Fibroblast of villous mesenchyme (primary cell): ENCODE measurements at regions not wholly inside any gene's neighbourhood (a gene's known extent, or its start where the extent isn't known, plus 50 kb on each side); places are given as distances from the start of the nearest gene placed in this dataset.
"Not testable (repeated sequence)": the region's sequence is repeated elsewhere in the genome, so short reads cannot be mapped to it uniquely, and the experiment has no call there.

Source experiments
- DNase-seq: peaks from one replicate; pipeline ENCODE4 v3.0.0-alpha.2; 2010; ENCODE audit warnings: low read depth
- H3K4me3 ChIP-seq: 2 replicates; pipeline ENCODE4 v1.5.1; 2011; ENCODE audit warnings: low read depth, mild to moderate bottlenecking, low read length
- TF ChIP-seq, protein P1 (sequence below): IDR thresholded peaks from 2 replicates; pipeline ENCODE4 v1.5.1; 2012; ENCODE audit warnings: low read depth, mild to moderate bottlenecking, low read length; ENCODE audit not compliant: insufficient read depth

GRCh38 chr3:144496141-144496835 is 524.7 kb downstream of the DIPK2A start:
- no peak for DNase-seq
- no peak overlapping the region for H3K4me3 ChIP-seq
- TF ChIP-seq, protein P1, sequence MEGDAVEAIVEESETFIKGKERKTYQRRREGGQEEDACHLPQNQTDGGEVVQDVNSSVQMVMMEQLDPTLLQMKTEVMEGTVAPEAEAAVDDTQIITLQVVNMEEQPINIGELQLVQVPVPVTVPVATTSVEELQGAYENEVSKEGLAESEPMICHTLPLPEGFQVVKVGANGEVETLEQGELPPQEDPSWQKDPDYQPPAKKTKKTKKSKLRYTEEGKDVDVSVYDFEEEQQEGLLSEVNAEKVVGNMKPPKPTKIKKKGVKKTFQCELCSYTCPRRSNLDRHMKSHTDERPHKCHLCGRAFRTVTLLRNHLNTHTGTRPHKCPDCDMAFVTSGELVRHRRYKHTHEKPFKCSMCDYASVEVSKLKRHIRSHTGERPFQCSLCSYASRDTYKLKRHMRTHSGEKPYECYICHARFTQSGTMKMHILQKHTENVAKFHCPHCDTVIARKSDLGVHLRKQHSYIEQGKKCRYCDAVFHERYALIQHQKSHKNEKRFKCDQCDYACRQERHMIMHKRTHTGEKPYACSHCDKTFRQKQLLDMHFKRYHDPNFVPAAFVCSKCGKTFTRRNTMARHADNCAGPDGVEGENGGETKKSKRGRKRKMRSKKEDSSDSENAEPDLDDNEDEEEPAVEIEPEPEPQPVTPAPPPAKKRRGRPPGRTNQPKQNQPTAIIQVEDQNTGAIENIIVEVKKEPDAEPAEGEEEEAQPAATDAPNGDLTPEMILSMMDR, result no peak

- TF ChIP-seq, protein P1, result no peak
- no peak for DNase-seq
- no peak overlapping the region for H3K4me3 ChIP-seq
Observed at GRCh38 chr3:144497452-144497851, 525.8 kb downstream of the DIPK2A start.

DNA sequence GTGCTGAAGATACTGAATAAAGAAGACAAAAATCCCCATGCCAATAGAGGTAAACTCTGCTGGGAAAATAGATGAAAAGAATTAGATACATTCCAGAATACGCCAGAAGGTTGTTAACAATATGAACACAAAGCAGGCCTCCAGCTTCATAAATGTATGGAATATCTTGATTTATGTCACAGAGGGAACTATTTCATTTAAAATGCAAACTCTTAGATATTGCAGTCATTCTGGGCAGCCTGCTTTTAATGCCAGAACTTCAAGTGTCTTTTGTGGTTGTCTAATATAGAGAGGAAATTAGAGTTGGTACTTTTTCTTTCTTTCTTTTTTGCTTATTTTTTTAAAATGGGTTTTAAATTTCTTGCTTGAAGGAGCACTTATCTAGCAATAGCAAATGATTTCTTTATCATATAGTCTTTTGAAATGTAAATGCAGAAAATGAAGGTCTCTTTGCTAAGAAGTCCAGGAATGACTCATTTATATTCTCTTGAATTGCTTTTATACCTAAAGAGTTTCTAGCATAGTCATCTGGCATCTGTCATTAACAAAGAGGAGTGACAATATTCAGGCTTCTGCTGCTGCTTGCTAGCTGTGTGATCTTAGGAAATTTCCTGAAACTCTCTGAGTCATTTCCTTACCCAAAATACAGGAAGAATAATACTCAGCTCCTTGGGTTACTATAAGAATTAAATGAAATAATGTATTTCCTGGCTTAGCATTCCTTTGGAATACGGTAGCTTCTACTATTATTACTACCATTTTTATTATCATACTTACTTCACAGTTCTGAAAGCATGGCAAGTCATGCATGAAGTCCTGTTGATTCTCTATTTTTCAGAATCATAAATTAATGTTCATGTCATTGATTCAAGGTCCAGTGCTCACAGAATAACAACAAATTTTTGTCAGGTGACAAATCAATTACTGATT is 527.6 kb downstream of the DIPK2A start:
- DNase-seq, result no peak
- no peak overlapping the region for H3K4me3 ChIP-seq
- TF ChIP-seq, protein P1, result no peak

DNA sequence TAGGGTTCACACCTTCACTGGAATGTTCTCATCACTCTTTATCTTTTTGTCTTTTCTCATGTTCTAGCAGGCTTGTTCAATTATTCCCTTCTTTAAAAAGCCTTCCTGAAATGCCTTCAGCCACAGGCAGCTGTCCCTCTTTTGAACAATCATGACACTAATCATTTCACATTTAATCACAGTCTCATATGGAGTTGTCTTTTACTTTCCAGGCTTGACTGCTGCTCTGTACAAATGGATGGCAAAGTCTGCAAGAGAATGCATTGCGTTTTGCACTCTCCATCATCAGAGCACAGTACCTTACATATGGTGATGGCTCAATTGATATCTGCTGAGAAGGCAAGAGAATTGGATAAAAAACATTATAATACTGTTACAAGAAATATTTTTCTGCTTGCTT is 529.8 kb downstream of the DIPK2A start:
- no peak for DNase-seq
- TF ChIP-seq, protein P1, result no peak
- H3K4me3 ChIP-seq, result no peak overlapping the region

DNA sequence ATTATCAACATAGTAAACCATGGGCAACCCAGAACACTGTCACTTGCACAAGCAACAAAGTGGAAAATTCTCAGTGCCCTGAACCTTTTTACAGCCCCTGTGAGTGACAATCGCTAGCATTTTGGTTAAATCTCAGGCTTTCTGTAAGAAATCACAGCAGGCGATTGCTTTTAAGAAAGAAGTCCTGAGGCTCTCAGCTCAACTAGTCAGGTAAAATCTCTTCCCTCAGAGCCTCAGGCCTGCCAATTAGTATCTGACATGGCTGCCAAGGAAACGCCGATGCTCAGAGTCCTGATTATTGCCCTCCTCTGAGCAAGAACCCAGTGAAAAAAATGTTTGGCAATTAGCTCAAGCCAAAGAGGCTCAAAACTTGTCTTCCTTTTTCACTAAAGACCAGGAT is 530.8 kb downstream of the DIPK2A start:
- no peak for DNase-seq
- TF ChIP-seq, protein P1, result no peak
- no peak overlapping the region for H3K4me3 ChIP-seq

- DNase-seq, result not testable (repeated sequence)
Observed at GRCh38 chr3:144506375-144506774, 534.8 kb downstream of the DIPK2A start.

DNA sequence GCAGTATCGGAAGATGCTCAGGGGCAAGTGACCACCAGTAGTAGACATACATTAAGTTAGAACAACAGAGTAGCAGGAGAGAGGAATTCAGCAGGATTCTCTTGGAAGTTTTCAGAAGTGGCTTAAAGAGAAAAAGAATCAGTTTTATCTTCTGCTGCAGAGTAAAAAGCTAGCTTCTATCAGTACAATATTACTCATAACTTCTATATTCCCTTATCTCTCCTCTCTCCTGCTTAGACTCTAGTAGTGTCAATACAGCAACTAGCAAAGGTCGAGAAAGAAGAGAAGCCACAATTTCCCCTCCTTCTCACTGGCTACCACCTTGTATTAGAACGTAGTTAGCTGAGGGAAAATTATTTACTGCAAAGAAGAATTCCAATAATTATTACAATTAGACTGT is 539.7 kb downstream of the DIPK2A start:
- DNase-seq, result no peak
- TF ChIP-seq, protein P1, result no peak
- H3K4me3 ChIP-seq, result no peak overlapping the region

More at GRCh38 chr3:144506375-144506774, 534.8 kb downstream of the DIPK2A start:
- not testable (repeated sequence) for H3K4me3 ChIP-seq
